Common myeloid progenitor, CD34-positive (primary cell): ENCODE measurements at regions not wholly inside any gene's neighbourhood (a gene's known extent, or its start where the extent isn't known, plus 50 kb on each side); places are given as distances from the start of the nearest gene placed in this dataset.
"Not testable (repeated sequence)": the region's sequence is repeated elsewhere in the genome, so short reads cannot be mapped to it uniquely, and the experiment has no call there.

Source experiments
- CTCF ChIA-PET: fragments of 350-600 bp; sonication (Branson Sonifier 250); formaldehyde crosslinking; loops from one replicate; lab custom pipeline; 2021; ENCODE audit warnings: antibody characterized with exemption; lab: Charles Lee
- POLR2A ChIA-PET: fragments of 350-600 bp; sonication (Branson Sonifier 250); formaldehyde crosslinking; loops from one replicate; lab custom pipeline; 2021; ENCODE audit warnings: antibody characterized with exemption; lab: Charles Lee
- DNase-seq, 3 donors: peaks; one replicate each; pipeline versions ENCODE4 v3.0.0 to v3.0.0-alpha.2; 2013
- H3K27ac ChIP-seq, 2 experiments: 1 replicate in 1 of 2; 2 replicates in 1 of 2; pipeline ENCODE4 v1.7.0; 2013; ENCODE audit warnings: inconsistent platforms in 2 of 2, low read length in 2 of 2, mild to moderate bottlenecking in 2 of 2, low read depth in 1 of 2, moderate library complexity in 1 of 2; ENCODE audit not compliant: severe bottlenecking in 2 of 2, insufficient read depth in 1 of 2, poor library complexity in 1 of 2
- H3K27me3 ChIP-seq, 5 experiments: replicated peaks in 2 of 5; 1 replicate in 3 of 5; 2 replicates in 2 of 5; pipeline versions ENCODE4 v1.6.1 to v1.7.0; 2013; ENCODE audit warnings: low read length in 4 of 5, mild to moderate bottlenecking in 2 of 5, moderate library complexity in 2 of 5, inconsistent platforms in 1 of 5; ENCODE audit not compliant: insufficient read depth in 5 of 5, control insufficient read depth in 4 of 5
- H3K36me3 ChIP-seq, 4 experiments: 1 replicate in 2 of 4; 2 replicates in 2 of 4; pipeline versions ENCODE4 v1.6.1 to v1.7.0; 2013; ENCODE audit warnings: low read length in 3 of 4, control low read depth in 1 of 4, mild to moderate bottlenecking in 1 of 4; ENCODE audit not compliant: control insufficient read depth in 4 of 4, insufficient read depth in 4 of 4
- H3K4me1 ChIP-seq, 4 experiments: 1 replicate in 3 of 4; 2 replicates in 1 of 4; pipeline versions ENCODE4 v1.6.1 to v1.7.1; 2013; ENCODE audit warnings: low read length in 3 of 4, mild to moderate bottlenecking in 3 of 4, control low read depth in 1 of 4, inconsistent platforms in 1 of 4, moderate library complexity in 1 of 4; ENCODE audit not compliant: control insufficient read depth in 4 of 4, insufficient read depth in 4 of 4; ENCODE audit errors: control extremely low read depth in 1 of 4
- H3K4me3 ChIP-seq, 7 experiments: 1 replicate in 4 of 7; 2 replicates in 3 of 7; pipeline versions ENCODE4 v1.5.1 to v1.7.0; 2013; ENCODE audit warnings: mild to moderate bottlenecking in 7 of 7, low read length in 6 of 7, moderate library complexity in 6 of 7, inconsistent platforms in 2 of 7, low read depth in 2 of 7, control low read depth in 1 of 7; ENCODE audit not compliant: insufficient read depth in 4 of 7, control insufficient read depth in 1 of 7; ENCODE audit errors: extremely low read depth in 1 of 7
- H3K9me3 ChIP-seq, 5 experiments: 1 replicate in 4 of 5; 2 replicates in 1 of 5; pipeline versions ENCODE4 v1.6.1 to v1.7.1; 2013; ENCODE audit warnings: low read length in 4 of 5, mild to moderate bottlenecking in 2 of 5, inconsistent platforms in 1 of 5, low read depth in 1 of 5, moderate library complexity in 1 of 5; ENCODE audit not compliant: control insufficient read depth in 4 of 5, insufficient read depth in 2 of 5; ENCODE audit errors: control extremely low read depth in 1 of 5
- WGBS: methylation state at CpG from one replicate; pipeline ENCODE4 v1.1.5; 2013; ENCODE audit not compliant: insufficient coverage; 5-methylcytosine and 5-hydroxymethylcytosine counted together

DNA sequence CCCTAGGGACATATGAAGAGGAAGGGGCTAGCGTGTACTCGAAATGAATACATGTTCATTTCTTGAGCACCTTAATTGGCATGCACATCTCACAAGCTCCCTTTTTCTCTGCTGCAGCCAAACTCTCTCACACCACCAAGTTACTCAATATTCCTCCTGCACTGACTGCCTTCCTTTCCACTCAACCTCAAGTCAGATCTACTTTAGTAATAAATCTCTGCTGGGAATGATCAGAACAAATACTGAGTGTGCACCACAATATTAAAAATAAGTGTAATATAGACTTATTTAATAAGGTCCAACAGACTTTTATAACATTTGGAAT, 995.8 kb upstream of the WWC1 start:
- no peak for DNase-seq
- Histone ChIP-seq H3K27ac (no peak overlapping the region), H3K4me1 (no peaks in the 10 kb centered on the region), H3K4me3 (no peak overlapping the region), H3K27me3 (peaks cover 0 to 13% (median 3%) of the 10 kb centered on the region in 5 experiments), H3K36me3 (no peaks in the 10 kb centered on the region), H3K9me3 (peaks cover 0 to 2% (median 0%) of the 10 kb centered on the region in 5 experiments)
- POLR2A ChIA-PET = no interaction called here
- 100% methylated on average over 1 of the region's 2 CpGs for WGBS
- CTCF ChIA-PET = no interaction called here

DNA sequence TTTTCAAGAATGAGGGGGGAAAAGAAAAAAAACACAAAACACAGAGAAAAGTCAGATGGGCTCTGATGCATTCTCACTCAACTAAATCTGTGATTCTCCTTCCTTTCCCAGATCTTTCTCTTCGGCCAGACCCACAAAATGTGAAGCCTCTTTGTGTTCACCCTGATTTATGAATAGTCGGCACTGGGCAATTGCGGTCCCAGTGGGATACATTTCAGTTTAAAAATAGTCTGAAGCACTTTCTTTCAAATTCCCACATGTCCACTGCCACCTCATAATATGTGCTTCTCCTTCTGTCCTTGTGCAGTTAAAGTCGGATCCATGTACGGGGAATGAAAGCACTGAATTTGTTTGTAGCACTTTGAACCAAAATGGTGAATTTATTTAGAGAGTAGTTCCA, 995.4 kb upstream of the WWC1 start:
- WGBS = 6% methylated on average over 3 of the region's 5 CpGs
- ChIA-PET POLR2A (no interaction called here), CTCF (no interaction called here)
- peaks cover 0 to 13% (median 3%) of the 10 kb centered on the region in 5 experiments for H3K27me3 ChIP-seq
- no peaks in the 10 kb centered on the region for H3K4me1 ChIP-seq
- no peak overlapping the region for H3K4me3 ChIP-seq
- no peak for DNase-seq
- H3K9me3 ChIP-seq = peaks cover 0 to 2% (median 0%) of the 10 kb centered on the region in 5 experiments
- H3K27ac ChIP-seq = no peak overlapping the region
- no peaks in the 10 kb centered on the region for H3K36me3 ChIP-seq

DNA sequence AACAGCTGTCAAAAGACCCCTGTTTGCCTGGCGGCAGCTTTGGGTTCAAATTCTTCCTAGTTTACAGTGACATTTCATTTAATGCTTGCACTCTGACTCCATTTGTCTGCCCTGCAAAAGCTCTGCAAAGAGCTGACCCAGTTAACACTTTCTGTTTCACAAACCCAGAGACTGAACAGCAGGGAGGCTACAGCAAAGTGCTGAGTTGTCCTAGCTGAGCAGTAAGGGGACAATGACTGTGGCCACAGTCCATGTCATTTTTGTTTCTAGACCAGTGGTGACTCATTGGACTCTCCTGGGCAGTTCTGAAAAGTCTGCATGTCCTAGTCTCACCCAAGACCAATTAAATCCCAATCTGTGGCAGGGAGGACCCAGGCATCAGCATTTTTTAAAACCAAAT, 994.8 kb upstream of the WWC1 start:
- H3K9me3 ChIP-seq = peaks cover 0 to 2% (median 0%) of the 10 kb centered on the region in 5 experiments
- peaks cover 0 to 13% (median 3%) of the 10 kb centered on the region in 5 experiments for H3K27me3 ChIP-seq
- ChIA-PET CTCF (no interaction called here), POLR2A (no interaction called here)
- no peak overlapping the region for H3K27ac ChIP-seq
- 100% methylated on average over 1 of the region's 1 CpG for WGBS
- H3K4me3 ChIP-seq = no peak overlapping the region
- H3K4me1 ChIP-seq = no peaks in the 10 kb centered on the region
- DNase-seq = no peak
- H3K36me3 ChIP-seq = no peaks in the 10 kb centered on the region

DNA sequence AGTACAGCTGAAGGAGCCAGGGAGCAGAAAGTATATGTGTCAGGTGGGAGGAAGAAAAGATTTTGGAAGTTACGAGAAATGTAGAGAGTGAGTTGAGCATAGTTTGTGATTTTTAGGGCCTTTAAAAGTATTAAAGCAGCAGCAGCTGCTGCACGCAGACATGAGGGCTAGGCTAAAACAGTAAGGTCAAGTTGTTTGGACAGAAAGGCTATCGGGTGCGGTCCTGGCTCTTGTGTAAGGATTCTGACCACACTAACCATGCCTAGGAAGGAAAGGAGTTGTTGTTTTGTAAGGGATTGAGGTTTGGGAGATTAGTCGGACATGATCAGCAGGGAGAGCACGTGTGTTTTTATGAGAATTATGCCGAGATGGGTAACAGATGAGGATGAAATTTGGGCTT, 991.6 kb upstream of the WWC1 start:
- H3K4me3 ChIP-seq, H3K36me3 ChIP-seq, DNase-seq, H3K27ac ChIP-seq, POLR2A ChIA-PET, CTCF ChIA-PET, H3K9me3 ChIP-seq, H3K4me1 ChIP-seq: not testable (repeated sequence)
- peaks cover 0 to 13% (median 3%) of the 10 kb centered on the region in 5 experiments for H3K27me3 ChIP-seq
- 89% methylated on average over 5 of the region's 7 CpGs for WGBS

DNA sequence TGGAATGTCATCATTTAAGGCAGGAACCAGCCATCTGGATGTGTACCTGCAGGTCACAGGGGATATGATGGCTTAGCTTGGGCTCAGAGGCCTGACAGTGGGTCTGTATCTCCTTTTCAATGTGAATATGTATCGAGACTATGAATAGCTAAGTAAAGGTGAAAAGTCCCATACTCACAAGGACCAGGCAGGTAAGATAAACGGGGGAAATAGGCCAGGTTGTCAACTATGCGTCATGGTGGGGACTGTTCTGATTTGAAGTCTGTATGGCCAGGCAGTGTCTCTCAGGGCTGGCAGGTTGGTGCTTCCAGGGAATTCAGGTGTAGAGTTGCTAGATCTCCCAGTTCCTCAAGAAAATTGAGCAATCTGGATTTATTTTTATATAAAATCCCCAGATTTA, 987.9 kb upstream of the WWC1 start:
- Histone ChIP-seq H3K36me3 (no peaks in the 10 kb centered on the region), H3K4me3 (no peak overlapping the region), H3K27ac (no peak overlapping the region), H3K9me3 (no peaks in the 10 kb centered on the region), H3K27me3 (peaks cover 0 to 2% (median 0%) of the 10 kb centered on the region in 5 experiments), H3K4me1 (no peaks in the 10 kb centered on the region)
- POLR2A ChIA-PET = no interaction called here
- CTCF ChIA-PET = no interaction called here
- WGBS = 75% methylated on average over 2 of the region's 3 CpGs
- no peak for DNase-seq

DNA sequence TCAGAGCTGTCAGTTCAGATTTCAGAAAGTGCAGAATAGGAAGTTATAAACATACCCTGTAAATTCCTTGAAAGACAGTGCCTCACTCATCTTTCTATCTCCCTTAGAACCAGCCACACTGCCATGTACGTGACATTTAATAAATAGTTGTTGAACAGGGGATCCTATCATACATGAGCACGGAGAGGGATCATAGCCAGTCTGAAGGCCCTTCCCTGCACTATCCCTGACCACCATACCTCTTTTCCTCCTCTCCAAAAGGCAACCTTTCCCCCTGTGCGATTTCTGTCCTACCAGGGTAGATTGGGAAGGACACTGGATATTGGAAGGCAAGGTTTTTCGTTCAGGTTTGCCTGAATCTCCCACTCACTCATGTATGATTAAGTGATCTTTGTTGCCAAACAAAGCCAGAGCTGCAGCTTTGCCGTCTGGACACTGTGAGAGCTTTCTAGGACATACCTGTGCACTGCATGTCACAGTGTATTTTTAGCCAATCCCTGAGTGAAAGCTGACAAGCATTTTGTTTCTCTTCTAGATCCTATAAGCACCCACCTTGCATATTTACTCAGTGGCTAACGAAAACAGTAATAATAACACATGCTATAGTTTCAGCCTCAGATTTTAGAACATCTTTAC, 986.5 kb upstream of the WWC1 start:
- no peak for DNase-seq
- Histone ChIP-seq H3K9me3 (no peaks in the 10 kb centered on the region), H3K4me1 (no peaks in the 10 kb centered on the region), H3K36me3 (no peaks in the 10 kb centered on the region), H3K4me3 (no peak overlapping the region), H3K27ac (no peak overlapping the region), H3K27me3 (peaks cover 0 to 2% (median 0%) of the 10 kb centered on the region in 5 experiments)
- 75% methylated on average over 5 of the region's 6 CpGs for WGBS
- CTCF ChIA-PET = no interaction called here
- POLR2A ChIA-PET = no interaction called here

DNA sequence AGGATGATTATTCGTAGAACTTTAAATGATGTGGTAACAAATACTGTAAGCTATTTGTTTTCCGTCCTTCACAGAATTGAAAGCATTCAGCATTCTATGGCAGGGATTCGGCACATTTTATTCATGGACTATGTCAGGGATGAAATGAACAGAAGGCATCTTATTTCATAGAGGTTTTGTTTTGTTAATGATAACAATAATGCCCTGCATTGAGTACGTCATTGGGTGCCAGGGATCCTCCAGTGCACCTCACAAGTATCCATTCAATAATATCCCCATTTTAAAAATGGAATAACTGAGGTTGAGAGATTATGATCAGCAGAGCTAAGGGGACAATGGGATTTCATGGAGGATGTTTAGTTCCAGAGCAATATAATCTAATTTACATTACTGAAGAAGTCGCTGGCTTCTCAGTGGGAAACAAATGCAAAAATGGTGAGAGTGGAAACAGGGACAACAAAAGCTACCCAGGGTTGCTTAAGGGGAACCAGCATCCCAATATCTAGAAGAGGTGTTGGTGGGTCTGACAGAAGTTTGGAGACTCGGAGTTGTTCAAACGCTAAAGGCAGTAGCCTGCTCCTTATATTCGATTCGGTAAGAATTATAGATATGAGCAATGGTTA, 985.7 kb upstream of the WWC1 start:
- H3K36me3 ChIP-seq = no peaks in the 10 kb centered on the region
- 33% methylated on average over 1 of the region's 9 CpGs for WGBS
- H3K4me3 ChIP-seq = no peak overlapping the region
- no peaks in the 10 kb centered on the region for H3K9me3 ChIP-seq
- POLR2A ChIA-PET = no interaction called here
- CTCF ChIA-PET = no interaction called here
- H3K27ac ChIP-seq = no peak overlapping the region
- no peaks in the 10 kb centered on the region for H3K4me1 ChIP-seq
- no peak for DNase-seq
- peaks cover 0 to 2% (median 0%) of the 10 kb centered on the region in 5 experiments for H3K27me3 ChIP-seq
